ENCODE measurements at regions not wholly inside any gene's neighbourhood (a gene's known extent, or its start where the extent isn't known, plus 50 kb on each side); places are given as distances from the start of the nearest gene placed in this dataset.
"Not testable (repeated sequence)": the region's sequence is repeated elsewhere in the genome, so short reads cannot be mapped to it uniquely, and the experiment has no call there.

DNA sequence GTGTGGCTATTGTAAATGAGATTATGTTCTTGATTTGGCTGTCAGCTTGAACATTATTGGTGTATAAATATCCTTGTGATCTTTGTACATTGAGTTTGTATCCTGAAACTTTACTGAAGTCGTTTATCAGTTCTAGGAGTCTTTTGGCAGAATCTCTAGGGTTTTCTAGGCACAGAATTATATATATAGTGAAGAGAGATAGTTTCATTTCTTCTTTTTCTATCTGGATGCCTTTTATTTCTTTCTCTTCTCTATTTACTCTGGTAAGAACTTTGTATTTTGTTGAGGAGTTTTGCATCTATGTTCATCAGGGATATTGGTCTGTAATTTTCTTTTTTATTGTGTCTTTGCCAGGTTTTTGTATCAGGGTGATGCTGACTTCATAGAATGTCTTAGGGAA, 589.2 kb upstream of the MAN1A1 start:
- DNase-seq = no peak

DNA sequence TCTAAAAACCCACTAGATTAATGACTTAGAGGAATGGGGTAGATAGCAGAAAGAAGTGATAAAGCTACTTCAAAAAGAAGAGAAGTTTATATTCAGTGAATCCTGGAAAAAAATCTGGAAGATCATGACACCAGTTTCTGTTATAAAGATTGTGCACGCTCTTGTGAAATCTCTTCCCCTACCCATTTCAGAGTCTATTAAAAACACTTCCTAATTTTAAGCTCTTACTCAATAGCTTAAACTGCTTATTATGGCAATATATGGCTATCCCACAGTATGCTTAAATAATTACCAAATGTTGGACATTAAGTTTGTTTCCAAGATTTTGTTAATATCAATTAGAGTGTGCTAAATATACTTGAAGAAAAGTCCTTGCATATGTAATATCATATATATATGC, 585.3 kb upstream of the MAN1A1 start:
- no peak for DNase-seq

DNA sequence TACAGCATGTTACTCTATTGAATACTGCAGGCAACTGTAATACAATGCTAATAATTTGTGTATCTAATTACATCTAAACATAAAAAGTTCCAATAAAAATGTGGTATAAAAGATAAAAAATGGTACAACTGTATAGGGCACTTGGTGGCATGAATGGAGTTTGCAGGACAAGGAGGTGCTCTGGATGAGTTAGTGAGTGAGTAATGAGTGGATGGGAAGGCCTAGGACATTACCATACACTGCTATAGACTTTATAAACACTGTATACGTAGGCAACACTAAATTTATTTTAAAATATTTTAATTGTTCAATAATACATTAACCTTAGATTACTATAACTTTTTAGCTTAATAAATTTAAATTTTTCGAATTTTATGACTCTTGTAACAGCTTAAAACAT, 579.6 kb upstream of the MAN1A1 start:
- no peak for DNase-seq

DNA sequence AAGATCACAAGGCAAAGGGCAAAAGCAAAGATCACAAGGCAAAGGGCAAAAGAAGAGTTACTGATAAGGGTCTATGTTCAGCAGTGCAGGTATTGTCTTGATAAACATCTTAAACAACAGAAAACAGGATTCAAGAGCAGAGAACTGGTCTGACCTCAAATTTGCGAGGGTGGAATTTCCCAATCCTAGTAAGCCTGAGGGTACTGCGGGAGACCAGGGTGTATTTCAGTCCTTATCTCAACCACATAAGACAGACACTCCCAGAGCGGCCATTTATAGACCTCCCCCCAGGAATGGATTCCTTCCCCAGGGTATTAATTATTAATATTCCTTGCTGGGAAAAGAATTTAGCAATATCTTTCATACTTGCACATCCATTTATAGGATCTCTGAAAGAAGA, 575.3 kb upstream of the MAN1A1 start:
- DNase-seq = not testable (repeated sequence)

DNA sequence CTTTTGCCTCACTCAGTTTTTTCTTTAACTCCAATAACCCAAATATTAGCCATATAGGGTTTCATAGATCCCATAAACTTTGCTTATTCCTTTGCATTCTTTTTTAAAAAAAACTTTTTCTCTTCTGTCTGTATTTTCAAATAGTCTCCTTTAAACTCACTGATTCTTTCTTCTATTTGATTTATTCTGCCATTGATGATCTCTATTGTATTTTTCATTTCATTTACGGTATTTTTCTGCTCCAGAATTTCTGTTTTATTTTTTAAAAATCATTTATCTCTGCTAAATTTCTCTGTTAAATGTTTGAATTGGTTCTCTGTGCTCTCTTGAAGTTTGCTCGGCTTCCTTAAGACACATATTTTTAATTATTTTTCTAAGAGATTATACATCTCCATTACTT, 573.3 kb upstream of the MAN1A1 start:
- no peak for DNase-seq

DNA sequence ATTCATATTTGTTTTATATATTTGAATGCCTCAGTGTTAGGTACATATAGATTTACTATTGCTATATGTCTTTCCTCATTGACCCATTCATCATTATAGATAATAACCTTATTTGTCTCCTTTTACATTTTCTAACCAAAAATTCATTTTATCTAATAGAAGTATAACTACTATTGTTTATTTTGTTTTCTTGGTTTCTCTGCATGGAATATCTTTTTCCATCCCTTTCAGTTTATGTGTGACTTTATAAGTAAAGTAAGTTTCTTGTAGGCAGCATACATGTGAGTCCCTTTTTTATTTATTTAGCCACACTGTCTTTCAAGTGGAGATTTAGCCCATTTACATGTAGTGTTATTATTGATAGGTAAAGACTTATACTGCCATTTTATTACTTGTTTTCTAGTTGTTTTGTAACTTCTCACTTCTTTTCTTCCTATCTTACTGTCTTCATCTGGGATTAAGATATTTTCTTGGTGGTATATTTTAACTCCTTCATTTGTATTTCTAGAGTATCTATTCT, 572.0 kb upstream of the MAN1A1 start:
- DNase-seq = no peak

DNA sequence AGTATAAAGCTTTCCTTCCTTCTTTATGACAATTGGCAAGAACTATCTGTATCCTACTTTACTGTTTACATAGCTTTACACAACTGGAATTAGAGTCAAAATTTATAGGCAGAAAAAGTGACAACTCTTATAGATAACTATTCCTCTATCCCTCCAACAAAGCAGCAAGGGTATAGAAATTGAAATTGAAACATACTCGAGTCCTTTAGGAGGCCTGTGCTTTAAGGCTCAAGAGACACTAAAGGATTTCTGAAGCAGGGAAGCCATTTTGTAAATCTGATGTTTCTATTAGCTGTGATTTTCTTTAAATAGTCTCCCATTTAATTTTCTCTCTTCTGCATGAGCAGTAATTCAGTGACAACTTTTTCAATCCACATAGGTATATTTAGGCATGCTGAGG, 567.6 kb upstream of the MAN1A1 start:
- DNase-seq = no peak

DNA sequence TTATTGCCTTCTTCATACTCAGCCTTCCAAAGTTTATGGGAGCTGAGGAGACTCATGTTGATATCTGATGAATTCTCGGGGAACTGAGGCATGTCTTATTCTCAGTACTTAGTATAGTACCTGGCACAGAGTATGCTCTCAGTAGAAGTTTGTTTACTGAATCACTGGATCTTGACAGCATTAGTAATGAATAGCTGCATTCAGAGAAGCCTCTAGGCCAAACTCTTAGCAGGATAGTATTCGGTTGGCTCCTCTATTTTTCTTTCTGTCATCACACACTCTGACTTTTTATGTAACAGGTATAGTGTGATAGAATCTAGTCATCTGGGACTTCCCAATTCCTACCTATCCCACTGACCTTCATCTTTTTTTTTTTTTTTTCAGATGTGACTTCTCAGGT, 566.4 kb upstream of the MAN1A1 start:
- no peak for DNase-seq

DNA sequence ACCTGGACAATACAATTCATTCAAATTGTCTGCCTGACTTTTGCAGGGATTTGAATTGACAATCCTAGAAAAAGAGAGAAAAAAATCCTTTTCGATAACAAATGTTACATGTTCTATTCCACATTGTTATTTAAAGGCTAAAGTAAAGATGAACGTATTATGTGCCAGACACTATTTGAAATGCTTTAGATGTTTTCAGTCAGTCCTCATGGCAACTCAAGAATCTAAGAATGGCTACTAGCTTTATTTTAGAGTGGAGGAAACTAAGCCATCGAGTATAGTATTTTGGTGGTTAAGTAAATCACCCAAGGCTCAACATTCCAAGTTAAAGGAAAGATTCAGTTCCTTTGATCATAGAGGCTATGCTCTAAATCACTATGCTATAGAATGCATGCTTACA, 558.6 kb upstream of the MAN1A1 start:
- DNase-seq = no peak

DNA sequence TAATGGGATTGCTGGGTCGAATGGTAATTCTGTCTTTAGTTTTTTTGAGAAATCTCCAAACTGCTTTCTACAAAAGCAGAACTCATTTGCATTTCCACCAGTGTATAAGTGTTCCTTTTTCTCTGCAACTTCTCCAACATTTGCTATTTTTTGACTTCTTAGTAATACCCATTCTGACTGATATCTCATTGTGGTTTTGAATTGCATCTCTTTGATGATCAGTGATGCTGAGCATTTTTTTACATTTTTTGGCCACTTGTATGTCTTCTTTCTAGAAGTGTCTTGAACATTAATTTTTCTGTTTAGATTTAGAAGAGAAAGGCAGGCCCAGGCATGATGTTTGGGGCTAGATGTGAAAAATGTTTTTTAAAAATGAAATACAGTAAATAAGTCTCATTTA, 553.1 kb upstream of the MAN1A1 start:
- no peak for DNase-seq

DNA sequence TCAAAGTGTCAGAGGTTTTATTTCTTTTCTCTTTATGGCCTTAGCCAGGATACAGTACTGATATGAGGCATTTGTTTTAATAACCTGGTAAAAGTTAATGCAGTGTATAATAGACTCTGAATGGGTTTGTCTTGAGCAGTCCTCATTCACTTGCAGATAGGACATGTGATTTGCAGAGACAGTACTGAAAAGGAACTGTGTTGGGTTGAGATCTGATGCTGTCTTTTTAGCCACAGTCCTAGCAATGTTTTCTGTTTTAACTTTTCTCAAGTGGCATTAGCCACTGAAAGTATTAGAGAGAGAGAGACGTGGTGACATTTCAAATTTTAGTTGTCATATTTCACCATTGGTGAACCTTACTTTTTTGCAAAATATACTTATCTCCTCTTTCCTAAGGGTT, 547.2 kb upstream of the MAN1A1 start:
- DNase-seq = no peak

DNA sequence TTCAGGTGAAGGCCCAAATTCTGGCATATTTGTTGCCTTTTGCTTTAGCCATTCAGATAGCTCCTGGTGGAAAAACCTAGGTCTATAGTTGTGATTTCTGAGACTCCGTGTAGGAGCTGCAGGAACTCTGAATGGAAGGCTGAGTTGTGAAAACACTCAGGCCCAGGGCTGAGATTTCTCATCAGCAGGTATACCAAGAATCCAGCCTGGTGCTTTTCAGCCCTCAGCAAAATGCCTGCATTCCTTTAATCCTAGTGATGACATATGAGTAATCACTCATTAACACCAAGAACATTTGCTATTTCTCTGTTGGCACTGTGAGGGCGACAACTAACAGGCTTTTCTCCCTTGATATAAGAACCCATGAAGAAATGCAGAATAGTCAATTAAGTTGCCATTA, 546.1 kb upstream of the MAN1A1 start:
- DNase-seq = no peak

DNA sequence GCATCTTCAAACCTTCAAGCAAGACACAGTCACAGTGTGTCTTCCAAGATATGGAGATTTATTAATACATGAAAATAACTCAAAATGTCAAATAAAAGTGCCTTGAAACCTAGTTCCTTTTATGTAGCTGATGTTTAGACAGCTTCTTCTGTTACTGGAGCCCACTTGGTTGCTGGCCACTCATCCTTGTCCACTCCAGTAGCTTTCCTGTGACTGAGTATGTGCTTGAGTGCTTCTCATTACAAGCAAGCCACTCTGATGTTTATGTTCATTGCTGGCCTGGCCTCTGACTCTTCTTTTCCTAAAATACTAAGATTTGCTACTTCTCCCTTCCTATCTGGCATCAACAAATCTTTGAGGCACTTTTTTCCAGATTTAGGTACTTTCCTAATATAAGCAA, 545.2 kb upstream of the MAN1A1 start:
- no peak for DNase-seq

DNA sequence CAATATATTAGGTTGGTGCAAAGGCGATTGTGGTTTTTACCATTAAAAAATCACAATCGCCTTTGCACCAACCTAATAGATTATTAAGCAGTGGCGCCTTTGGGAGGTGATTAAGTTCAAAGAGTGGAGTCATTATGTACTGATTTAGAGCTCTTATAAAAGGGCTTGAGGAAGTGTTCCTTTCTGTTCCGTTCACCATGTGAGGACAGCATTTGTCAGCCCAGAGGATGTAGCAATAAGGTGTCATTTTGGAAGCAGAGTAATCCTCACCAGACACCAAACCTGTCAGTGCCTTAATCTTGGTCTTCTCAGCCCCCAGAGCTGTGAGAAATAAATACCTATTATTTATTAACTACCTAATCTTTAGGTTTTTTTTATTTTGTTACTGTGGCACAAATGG, 542.1 kb upstream of the MAN1A1 start:
- DNase-seq = no peak

DNA sequence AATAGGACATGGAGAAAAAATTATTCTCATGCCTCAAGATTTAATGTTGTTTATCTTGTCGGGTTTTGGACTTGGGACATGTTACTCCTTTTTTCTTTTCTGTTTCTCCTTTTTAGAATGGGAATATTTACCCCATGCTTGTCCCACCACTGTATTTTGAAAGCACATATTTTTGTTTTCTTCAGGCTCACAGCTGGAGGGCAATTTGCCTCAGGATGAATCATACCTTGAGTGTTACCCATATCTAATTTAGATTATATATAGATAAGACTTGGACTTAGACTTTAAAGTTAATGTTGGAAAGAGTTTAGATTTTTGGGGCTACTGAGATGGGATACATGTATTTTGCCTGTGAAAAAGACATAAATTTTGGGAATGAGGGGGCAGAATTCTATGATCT, 541.6 kb upstream of the MAN1A1 start:
- no peak for DNase-seq

DNA sequence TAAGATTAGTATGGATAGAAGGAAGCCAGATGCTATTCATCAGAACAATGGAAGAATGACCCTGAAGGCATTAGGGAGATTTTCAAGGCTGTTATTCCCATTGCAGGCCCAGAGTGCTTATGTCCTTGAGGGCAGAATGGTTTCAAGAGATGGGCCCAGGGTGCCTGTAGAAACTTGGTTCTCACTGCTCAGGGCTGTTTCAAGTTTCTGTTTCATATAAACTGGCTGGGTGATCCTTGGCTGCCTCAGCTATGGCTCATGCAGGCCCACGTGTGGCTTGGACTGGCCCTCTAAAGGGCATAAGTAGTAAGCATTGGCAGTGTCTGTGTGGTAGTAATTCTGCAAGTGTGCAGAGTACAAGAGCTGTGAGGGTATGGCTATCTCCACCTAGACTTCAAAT, 540.9 kb upstream of the MAN1A1 start:
- DNase-seq = no peak

DNA sequence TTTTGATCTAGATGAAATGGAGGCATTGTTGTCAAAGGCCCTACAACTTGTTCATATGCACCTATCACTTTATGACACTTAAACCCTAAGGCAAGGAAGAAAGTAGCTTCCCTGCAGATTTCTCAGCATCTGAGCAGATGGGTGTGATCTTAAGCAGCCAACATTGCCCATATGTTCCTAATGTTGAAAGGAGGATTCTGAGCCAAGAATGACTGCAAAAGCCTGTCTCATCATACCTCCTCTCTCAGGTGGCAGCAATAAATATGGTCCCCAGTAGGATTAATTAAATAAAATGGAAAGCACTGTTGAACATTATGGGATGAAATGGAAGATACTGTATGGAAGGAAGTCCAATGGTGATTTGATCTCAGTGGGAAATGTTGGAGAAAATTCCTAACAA, 538.1 kb upstream of the MAN1A1 start:
- DNase-seq = no peak

DNA sequence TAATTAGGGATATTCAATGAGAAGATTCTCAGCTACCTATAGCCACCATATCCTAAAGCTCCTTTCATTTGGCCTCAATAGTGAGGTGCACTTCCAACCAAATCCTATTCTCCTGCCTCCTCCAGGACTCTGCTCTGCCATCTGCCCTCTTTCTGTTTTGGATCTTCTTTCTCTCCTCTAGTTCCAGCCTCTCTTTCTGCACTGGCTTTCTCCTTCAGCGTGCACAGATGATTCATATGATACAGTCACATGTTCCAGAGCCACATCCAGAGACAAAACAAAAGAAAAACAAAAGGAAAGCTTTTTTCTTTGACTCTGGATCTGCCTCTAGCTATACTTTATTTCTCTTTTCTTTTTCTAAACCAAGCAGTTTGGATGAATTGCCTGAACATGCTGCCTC, 531.9 kb upstream of the MAN1A1 start:
- no peak for DNase-seq

DNA sequence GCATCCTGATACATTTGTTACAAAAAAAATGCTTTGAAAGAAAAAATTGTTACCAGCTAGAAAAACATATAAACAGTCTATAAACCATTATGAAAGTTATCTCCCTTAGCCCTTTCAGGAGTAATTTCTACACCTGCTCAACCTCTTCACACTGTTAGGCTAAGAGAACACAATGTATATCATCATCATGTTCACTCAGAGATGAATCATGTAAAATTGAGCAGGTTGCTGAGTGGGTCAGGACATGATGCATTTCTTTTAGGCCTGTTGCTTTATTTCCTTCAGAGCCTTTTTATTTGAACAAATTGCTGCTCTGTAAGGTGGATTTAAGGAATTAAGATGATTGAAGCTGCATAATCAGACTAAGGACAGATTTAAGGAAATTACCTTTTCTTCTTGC, 531.3 kb upstream of the MAN1A1 start:
- DNase-seq = no peak

DNA sequence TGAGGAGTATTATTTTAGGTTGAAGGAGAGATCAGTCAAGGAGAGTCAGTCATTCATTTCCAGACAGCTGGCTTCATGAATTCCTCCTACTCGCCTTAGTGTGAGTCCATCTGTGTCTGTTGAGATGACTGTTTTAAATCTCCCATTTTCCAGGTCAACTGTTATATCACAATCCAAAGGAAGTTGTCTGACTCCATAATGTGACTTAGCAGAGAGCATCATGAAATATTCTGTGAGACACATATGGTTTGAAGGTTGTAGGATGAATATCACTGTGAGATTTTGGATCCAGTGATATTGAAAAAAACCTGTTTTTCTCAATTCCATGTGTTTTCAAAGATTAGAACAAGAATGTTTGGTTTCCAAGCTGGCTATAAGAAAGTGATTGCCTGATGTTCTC, 530.2 kb upstream of the MAN1A1 start:
- DNase-seq = no peak

DNA sequence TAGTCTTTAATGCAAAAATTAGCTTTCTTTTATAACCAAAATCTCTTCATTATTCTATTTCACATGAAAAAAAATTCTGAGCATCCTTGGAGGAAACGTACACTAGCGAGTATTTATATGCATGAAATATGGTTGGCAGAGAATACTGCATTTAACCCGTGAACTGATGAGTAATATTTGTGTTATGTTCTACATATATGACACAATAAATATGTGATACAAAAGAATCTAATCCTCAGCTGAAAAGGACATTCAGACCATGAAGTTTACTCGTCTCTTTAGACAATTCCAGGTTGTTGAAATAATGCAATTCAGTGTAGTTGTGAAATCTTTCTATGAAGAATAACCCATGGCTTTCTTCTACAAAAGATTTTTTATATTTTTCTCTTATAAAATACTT, 524.8 kb upstream of the MAN1A1 start:
- DNase-seq = no peak

DNA sequence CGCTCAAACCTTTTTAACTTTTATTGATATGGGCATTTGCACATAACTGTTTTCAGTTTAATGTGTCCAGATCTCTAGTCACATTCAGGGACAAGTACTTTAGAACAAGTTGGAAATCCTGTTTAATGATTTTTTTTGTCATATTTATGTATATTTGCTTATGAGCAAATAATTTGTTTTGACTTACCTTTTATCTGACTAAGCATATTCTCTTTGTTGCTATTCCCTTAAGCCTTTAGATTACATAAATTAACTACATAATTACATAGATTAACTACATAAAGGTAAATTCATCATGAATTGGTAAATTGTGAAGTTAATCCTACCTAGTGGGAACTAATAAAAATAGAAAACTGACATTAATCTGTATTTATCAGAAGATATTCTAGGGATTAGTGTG, 523.5 kb upstream of the MAN1A1 start:
- no peak for DNase-seq

DNA sequence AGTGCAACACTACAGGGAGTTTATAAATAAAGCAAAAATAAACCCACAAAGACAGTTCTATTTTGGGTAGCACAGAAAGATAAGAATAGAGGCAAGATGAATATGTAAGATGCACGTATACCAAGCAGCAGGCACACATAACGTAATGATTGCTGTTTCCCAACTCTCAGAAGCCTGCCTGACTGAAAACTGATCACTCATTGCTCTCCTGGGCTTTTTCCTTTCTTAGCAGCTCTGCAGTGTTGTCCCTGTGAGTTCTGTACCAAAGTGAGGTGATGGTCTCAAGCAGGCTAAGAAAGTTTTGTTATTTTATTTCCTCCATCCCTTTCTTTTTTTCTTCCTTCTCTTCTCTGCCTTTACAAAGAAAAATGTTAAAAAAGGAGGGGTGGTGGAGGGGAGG, 522.0 kb upstream of the MAN1A1 start:
- DNase-seq = no peak

DNA sequence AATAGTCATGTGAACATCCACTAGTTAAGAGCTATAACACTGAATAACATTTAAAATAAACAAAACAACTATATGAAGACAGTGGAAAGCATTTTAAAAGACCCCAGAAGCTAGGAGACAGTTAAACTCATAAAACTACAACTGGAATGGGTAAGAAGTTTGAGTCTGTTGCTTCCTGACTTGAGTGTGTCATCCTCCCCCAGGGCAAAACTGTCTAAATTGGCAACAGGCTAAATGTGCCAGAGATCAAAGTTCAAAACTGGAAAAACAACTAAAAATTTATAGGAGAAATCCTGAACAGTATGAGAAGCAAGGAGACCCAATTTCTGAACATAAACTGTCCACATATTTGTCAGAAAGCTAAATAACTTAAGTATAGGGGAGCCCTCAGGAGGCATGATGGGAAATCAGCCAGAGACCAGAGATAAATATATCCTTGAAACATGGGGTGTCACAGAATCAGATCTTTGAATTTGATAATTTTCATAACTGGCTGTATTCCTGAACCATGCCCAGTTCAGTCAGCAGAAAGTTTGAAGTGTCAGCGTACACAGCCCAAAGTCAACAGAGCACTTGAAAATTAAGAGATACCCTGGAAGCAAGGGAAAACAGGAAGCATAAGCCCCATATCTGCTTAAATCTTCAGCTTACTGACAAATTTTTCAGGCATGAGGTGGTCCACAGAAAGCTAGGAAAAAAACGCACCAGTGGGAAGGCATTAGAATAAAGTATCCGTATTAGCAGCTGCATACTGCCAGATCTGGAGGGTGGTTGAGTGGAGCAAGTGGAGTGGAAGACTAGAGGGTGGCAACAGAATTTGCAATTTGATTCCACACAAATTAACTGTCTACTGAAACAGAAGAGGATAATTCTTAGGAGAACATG, 516.1 kb upstream of the MAN1A1 start:
- no peak for DNase-seq

DNA sequence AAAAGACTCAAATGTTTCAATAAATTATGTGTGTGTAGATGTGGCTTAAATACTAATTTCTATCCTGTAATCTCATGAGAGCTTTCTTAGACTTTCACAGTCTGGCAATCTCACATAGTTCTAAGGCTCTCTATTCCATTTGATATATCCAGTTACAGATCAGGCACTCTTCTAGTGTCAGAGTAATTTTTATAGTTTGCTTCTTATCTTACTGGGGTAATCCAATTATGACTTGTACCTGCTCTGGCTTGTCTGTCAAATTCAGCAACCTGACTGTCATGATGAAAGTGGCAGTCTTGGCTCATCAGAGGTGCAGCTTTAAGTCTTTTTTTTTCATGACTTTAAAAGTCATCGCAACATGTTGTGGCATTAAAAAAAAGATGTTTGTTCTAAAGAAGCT, 513.2 kb upstream of the MAN1A1 start:
- no peak for DNase-seq

Measured in NCI-H2107 (cell line).